ENCODE measurements at regions not wholly inside any gene's neighbourhood (a gene's known extent, or its start where the extent isn't known, plus 50 kb on each side); places are given as distances from the start of the nearest gene placed in this dataset.

DNA sequence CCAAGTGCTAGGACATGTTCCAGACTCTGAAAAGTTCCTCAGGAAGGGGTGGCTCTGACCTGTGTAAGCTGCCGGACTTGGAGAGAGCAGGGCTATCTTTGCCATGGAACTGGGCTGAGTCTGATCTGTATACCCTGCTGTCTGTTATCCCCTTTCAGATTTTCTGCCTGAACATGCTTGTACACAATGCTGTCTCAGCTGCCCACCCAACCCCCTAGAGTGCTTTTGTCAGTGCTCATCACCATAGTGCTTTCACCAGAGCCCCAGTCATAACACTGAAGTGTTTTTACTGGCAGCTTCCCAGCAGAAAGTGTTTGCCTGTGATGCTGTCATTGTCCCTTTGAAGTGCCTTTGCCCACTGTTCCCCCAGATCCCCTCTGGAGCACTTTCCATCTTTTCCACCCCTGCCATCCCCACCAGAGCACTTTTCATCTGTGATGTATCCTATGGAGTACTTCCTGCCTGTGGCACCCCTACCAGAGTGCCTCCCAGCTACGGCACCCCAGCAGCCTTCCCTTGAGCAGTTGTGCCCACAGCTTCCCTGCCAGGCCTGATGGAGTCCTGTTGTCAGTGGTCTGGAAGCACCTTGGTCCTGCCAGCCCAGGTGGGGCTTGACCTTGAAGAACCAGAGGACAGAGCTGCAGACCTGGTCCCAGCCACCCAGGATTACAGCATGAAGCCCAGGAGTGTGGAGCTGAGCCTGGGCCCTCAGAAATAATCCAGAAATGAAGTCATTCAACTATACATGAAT is 397.7 kb downstream of the DIPK2A start:
- TF ChIP-seq, protein P1, sequence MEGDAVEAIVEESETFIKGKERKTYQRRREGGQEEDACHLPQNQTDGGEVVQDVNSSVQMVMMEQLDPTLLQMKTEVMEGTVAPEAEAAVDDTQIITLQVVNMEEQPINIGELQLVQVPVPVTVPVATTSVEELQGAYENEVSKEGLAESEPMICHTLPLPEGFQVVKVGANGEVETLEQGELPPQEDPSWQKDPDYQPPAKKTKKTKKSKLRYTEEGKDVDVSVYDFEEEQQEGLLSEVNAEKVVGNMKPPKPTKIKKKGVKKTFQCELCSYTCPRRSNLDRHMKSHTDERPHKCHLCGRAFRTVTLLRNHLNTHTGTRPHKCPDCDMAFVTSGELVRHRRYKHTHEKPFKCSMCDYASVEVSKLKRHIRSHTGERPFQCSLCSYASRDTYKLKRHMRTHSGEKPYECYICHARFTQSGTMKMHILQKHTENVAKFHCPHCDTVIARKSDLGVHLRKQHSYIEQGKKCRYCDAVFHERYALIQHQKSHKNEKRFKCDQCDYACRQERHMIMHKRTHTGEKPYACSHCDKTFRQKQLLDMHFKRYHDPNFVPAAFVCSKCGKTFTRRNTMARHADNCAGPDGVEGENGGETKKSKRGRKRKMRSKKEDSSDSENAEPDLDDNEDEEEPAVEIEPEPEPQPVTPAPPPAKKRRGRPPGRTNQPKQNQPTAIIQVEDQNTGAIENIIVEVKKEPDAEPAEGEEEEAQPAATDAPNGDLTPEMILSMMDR (conservative IDR thresholded peaks at IDR 0.05 in 1 of 2, IDR thresholded peaks at IDR 0.05 in 1 of 2; ENCODE audit: low read depth in 1 of 2, low read length in 2 of 2) = no peak
- no peak for TF ChIP-seq EZH2 (IDR thresholded peaks at IDR 0.05; ENCODE audit: low read length, missing control alignments)
